ENCODE measurements at regions not wholly inside any gene's neighbourhood (a gene's known extent, or its start where the extent isn't known, plus 50 kb on each side); places are given as distances from the start of the nearest gene placed in this dataset.

- DNase-seq = no peak
Observed at GRCh38 chr16:76724181-76724580, 447.0 kb downstream of the CNTNAP4 start.

- DNase-seq = no peak
Observed at GRCh38 chr16:76729525-76729924, 452.3 kb downstream of the CNTNAP4 start.

GRCh38 chr16:76732894-76733293, 455.7 kb downstream of the CNTNAP4 start:
- no peak for DNase-seq

GRCh38 chr16:76741623-76742022, 449.4 kb upstream of the MON1B start:
- DNase-seq = no peak

GRCh38 chr16:76748461-76749348, 442.3 kb upstream of the MON1B start:
- no peak for DNase-seq

- DNase-seq = no peak
Observed at GRCh38 chr16:76749780-76750375, 441.1 kb upstream of the MON1B start.

- DNase-seq = no peak
Observed at GRCh38 chr16:76755496-76755895, 435.5 kb upstream of the MON1B start.

- DNase-seq = no peak
Observed at GRCh38 chr16:76756423-76756822, 434.6 kb upstream of the MON1B start.

- DNase-seq = no peak
Observed at GRCh38 chr16:76756951-76757350, 434.0 kb upstream of the MON1B start.

- no peak for DNase-seq
Observed at GRCh38 chr16:76766538-76766937, 424.5 kb upstream of the MON1B start.

GRCh38 chr16:76768316-76768715, 422.7 kb upstream of the MON1B start:
- no peak for DNase-seq

- DNase-seq = no peak
Observed at GRCh38 chr16:76768948-76769347, 422.0 kb upstream of the MON1B start.

GRCh38 chr16:76771216-76771615, 419.8 kb upstream of the MON1B start:
- DNase-seq = no peak

GRCh38 chr16:76777721-76778465, 413.1 kb upstream of the MON1B start:
- no peak for DNase-seq

GRCh38 chr16:76780556-76780955, 410.4 kb upstream of the MON1B start:
- DNase-seq = no peak

GRCh38 chr16:76784530-76784929, 406.5 kb upstream of the MON1B start:
- DNase-seq = no peak

GRCh38 chr16:76787394-76787793, 403.6 kb upstream of the MON1B start:
- DNase-seq = no peak

- DNase-seq = no peak
Observed at GRCh38 chr16:76791151-76791550, 399.8 kb upstream of the MON1B start.

- no peak for DNase-seq
Observed at GRCh38 chr16:76796416-76796815, 394.6 kb upstream of the MON1B start.

- DNase-seq = no peak
Observed at GRCh38 chr16:76796978-76797377, 394.0 kb upstream of the MON1B start.

- no peak for DNase-seq
Observed at GRCh38 chr16:76797457-76797856, 393.5 kb upstream of the MON1B start.

GRCh38 chr16:76800196-76800595, 390.8 kb upstream of the MON1B start:
- DNase-seq = no peak

GRCh38 chr16:76801357-76801756, 389.6 kb upstream of the MON1B start:
- DNase-seq = no peak

GRCh38 chr16:76816475-76816874, 374.5 kb upstream of the MON1B start:
- DNase-seq = no peak
